GM10266 (cell line): ENCODE measurements at regions not wholly inside any gene's neighbourhood (a gene's known extent, or its start where the extent isn't known, plus 50 kb on each side); places are given as distances from the start of the nearest gene placed in this dataset.

Experiments
- DNase-seq: peaks from one replicate; pipeline ENCODE4 v3.0.0; 2012; ENCODE audit errors: extremely low spot score
- CTCF ChIP-seq: IDR thresholded peaks from 2 replicates; pipeline ENCODE4 v1.5.1; 2012; ENCODE audit warnings: mild to moderate bottlenecking, low read depth; ENCODE audit not compliant: control insufficient read depth, insufficient read depth; ENCODE audit errors: missing control alignments

GRCh38 chr3:159482994-159483367 lies 505.7 kb upstream of the IL12A start:
- no peak for DNase-seq
- TF ChIP-seq CTCF: no peak

DNA sequence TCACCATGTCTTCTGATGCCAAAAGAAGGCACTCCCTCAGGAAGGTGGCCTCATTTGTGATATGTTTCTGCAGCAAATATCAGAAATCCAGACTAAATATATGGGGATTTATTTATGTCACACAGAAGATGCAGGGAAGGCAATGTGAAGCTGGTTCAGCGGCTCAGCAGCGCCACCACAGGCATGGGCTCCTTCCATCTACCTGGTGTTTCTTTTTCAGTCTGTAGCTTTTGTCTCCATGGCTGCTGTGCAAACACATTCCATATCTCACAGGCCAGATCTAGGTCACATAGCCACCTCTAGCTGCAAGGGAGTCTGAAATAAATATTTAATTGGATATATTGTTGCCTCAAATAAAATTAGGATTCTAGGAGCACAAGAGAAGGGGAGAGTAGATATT lies 502.1 kb upstream of the IL12A start:
- DNase-seq: peak; percentile 2
- TF ChIP-seq CTCF: peak; percentile 43

DNA sequence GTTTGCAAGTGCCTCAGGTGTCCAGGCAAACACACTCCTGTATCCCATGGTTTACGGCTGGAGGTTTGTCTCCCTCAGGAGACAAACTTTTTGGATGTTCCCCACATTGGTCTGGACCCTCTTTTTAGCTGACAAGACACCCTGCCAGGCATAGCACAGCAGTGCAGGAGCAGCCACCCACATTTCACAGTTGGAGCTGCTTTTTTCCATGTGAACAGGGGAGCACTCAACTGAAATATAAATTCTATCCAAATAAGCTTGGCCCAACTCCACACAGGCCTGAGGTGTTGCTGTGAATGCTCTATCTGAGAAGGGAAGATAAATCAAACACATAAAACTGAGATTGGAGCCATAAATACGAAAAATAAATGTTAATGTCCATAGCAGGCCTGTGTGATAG lies 501.3 kb upstream of the IL12A start:
- TF ChIP-seq CTCF: no peak
- DNase-seq: no peak

DNA sequence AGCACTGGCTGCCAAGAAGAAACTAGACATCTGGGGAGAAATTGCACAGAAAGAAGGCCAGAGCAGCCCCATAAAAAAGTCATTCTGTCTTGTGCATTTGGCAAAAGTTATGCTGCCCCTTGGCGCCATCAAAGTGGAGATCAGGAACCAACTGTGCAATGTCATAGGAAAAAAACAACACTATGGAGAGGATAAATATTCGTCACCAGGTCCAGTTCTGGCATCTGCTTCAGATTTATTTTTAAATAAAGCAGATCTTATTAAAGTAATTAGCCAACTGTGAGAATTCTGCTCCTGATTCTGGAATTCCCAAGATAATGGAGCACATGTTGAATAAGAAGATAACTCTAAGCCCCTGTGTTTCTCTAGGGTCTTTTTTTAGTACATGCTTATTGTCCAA lies 500.0 kb upstream of the IL12A start:
- TF ChIP-seq CTCF: no peak
- no peak for DNase-seq

DNA sequence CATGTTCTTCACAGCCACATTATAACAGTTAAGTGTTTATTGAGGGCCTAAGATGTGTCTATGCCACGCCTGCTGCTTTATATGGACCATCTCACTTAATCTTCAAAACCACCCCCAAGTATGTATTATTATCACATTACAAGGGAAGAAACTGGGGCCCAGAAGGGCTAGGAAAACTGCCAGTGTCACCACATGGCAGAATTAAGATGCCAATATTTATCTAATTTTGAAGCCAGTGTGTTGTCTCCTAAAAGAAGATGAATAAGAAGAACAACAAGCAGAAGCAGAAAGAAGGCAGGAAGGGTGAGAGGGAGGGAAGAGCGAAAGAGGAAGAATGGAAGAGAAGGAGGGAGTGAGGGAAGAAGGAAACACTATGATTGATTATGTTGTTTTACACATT lies 491.3 kb upstream of the IL12A start:
- DNase-seq: no peak

DNA sequence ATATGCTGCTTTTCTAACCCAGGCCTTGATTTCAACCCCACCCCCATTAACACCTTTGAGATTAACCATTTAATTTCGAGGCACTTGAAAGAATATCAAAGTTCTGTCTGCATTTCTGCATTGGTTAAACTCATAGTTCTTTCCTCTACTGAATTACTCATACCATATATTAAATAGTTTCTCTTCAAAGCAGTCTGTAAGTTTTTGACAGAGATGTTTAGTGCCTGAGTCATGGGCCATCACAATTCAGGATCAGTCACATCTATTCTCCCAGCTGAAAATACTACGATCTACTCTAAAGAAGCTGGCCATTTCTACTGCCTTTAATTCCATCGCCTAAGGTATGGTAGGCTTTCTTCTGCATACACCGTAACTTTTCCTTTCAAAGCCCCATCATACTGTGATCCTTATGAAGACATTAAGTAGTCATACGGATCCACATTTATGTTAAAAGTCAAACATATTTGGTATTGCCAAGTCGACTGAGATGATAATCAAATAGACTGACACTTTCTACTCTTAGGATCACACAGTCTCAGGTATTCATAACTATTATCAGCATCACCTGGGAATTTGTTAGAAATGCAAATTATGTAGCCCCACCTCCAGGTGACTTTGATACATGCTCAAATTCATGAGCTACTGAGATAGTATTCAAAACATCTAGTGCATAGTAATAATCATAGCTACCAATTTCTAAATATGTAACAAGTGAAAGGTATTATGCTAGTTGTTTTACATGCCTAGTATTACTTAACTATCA lies 489.4 kb upstream of the IL12A start:
- no peak for TF ChIP-seq CTCF
- no peak for DNase-seq

More for the DNA sequence above, 491.3 kb upstream of the IL12A start:
- TF ChIP-seq CTCF: no peak

GRCh38 chr3:159501029-159501428 lies 487.6 kb upstream of the IL12A start:
- no peak for DNase-seq
- TF ChIP-seq CTCF: no peak
